ENCODE measurements at regions not wholly inside any gene's neighbourhood (a gene's known extent, or its start where the extent isn't known, plus 50 kb on each side); places are given as distances from the start of the nearest gene placed in this dataset.

- H3K27ac Mint-ChIP-seq = no peak overlapping the region
- H3K27me3 Mint-ChIP-seq (ENCODE audit: low read depth) = no peaks in the 10 kb centered on the region
- no peak overlapping the region for H3K4me3 Mint-ChIP-seq (ENCODE audit: low read depth)
- peaks cover 58% of the 10 kb centered on the region for H3K9me3 Mint-ChIP-seq
- intact Hi-C loops (cut with micrococcal nuclease) = no loop called here
- H3K36me3 Mint-ChIP-seq (ENCODE audit: low read depth) = no peaks in the 10 kb centered on the region
- DNase-seq (ENCODE audit: low spot score) = no peak
- H3K4me1 Mint-ChIP-seq (ENCODE audit: low read depth) = no peaks in the 10 kb centered on the region
Measured at GRCh38 chr14:27127838-27128237, 530.0 kb upstream of the NOVA1 start.

DNA sequence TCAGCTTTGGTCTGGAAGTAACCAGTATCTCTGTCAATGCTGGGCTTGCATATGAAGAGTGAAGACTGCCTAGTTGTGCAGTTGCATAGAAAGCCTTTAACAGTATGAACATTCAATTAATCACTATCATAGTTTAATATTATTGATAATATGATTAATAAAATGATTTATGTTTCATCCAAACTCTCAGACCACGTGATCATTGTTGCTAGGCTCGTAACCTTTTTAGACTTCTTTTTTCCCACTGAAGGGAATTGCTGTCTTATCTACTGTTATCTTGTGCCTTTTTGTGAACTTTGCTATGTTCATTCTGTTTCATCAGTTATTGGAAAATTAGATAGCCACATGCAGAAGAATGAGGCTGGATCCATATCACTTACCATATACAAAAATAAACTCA is 536.4 kb upstream of the NOVA1 start:
- H3K9me3 Mint-ChIP-seq = peaks cover 49% of the 10 kb centered on the region
- DNase-seq (ENCODE audit: low spot score) = no peak
- no peaks in the 10 kb centered on the region for H3K36me3 Mint-ChIP-seq (ENCODE audit: low read depth)

DNA sequence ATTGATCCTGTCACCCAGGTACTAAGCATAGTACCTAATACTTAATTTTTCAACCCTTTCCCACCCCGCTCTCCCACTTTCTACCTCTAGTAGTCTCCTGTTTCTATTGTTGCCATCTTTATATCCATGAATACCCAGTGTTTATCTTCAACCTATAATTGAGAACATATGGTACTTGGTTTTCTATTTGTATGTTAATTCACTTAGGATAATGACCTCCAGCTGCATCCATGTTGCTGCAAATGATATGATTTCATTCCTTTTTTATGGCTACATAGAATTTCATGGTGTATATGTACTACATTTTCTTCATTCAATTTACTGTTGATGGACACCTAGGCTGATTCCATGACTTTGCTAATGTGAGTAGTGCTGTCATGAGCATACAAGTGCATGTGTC is 547.3 kb upstream of the NOVA1 start:
- no peaks in the 10 kb centered on the region for H3K4me1 Mint-ChIP-seq (ENCODE audit: low read depth)
- no peaks in the 10 kb centered on the region for H3K27me3 Mint-ChIP-seq (ENCODE audit: low read depth)
- no peak overlapping the region for H3K4me3 Mint-ChIP-seq (ENCODE audit: low read depth)
- H3K36me3 Mint-ChIP-seq (ENCODE audit: low read depth) = no peaks in the 10 kb centered on the region
- DNase-seq (ENCODE audit: low spot score) = no peak
- intact Hi-C loops (cut with micrococcal nuclease) = no loop called here
- H3K27ac Mint-ChIP-seq = no peak overlapping the region
- peaks cover 67% of the 10 kb centered on the region for H3K9me3 Mint-ChIP-seq

More for the DNA sequence above, 536.4 kb upstream of the NOVA1 start:
- intact Hi-C loops (cut with micrococcal nuclease) = no loop called here
- no peak overlapping the region for H3K27ac Mint-ChIP-seq
- no peaks in the 10 kb centered on the region for H3K4me1 Mint-ChIP-seq (ENCODE audit: low read depth)
- no peaks in the 10 kb centered on the region for H3K27me3 Mint-ChIP-seq (ENCODE audit: low read depth)
- no peak overlapping the region for H3K4me3 Mint-ChIP-seq (ENCODE audit: low read depth)

GRCh38 chr14:27148143-27148542 is 550.3 kb upstream of the NOVA1 start:
- no peaks in the 10 kb centered on the region for H3K27me3 Mint-ChIP-seq (ENCODE audit: low read depth)
- H3K9me3 Mint-ChIP-seq = peaks cover 80% of the 10 kb centered on the region
- DNase-seq (ENCODE audit: low spot score) = no peak
- no peaks in the 10 kb centered on the region for H3K4me1 Mint-ChIP-seq (ENCODE audit: low read depth)
- no peak overlapping the region for H3K4me3 Mint-ChIP-seq (ENCODE audit: low read depth)
- no peaks in the 10 kb centered on the region for H3K36me3 Mint-ChIP-seq (ENCODE audit: low read depth)
- no peak overlapping the region for H3K27ac Mint-ChIP-seq
- intact Hi-C loops (cut with micrococcal nuclease) = no loop called here

GRCh38 chr14:27164139-27164538 is 566.3 kb upstream of the NOVA1 start:
- Mint-ChIP-seq H3K9me3 (peaks cover 38% of the 10 kb centered on the region), H3K4me1 (ENCODE audit: low read depth) (no peaks in the 10 kb centered on the region), H3K36me3 (ENCODE audit: low read depth) (no peaks in the 10 kb centered on the region), H3K27ac (no peak overlapping the region), H3K27me3 (ENCODE audit: low read depth) (no peaks in the 10 kb centered on the region), H3K4me3 (ENCODE audit: low read depth) (no peak overlapping the region)
- no peak for DNase-seq (ENCODE audit: low spot score)
- intact Hi-C loops (cut with micrococcal nuclease) = no loop called here

GRCh38 chr14:27175489-27175888 is 577.7 kb upstream of the NOVA1 start:
- H3K27ac Mint-ChIP-seq = no peak overlapping the region
- no peaks in the 10 kb centered on the region for H3K27me3 Mint-ChIP-seq (ENCODE audit: low read depth)
- no peaks in the 10 kb centered on the region for H3K36me3 Mint-ChIP-seq (ENCODE audit: low read depth)
- H3K9me3 Mint-ChIP-seq = peaks cover 52% of the 10 kb centered on the region
- intact Hi-C loops (cut with micrococcal nuclease) = no loop called here
- H3K4me1 Mint-ChIP-seq (ENCODE audit: low read depth) = no peaks in the 10 kb centered on the region
- DNase-seq (ENCODE audit: low spot score) = no peak
- no peak overlapping the region for H3K4me3 Mint-ChIP-seq (ENCODE audit: low read depth)

- Mint-ChIP-seq H3K9me3 (peaks cover 58% of the 10 kb centered on the region), H3K4me3 (ENCODE audit: low read depth) (no peak overlapping the region), H3K27ac (no peak overlapping the region), H3K27me3 (ENCODE audit: low read depth) (no peaks in the 10 kb centered on the region), H3K4me1 (ENCODE audit: low read depth) (no peaks in the 10 kb centered on the region), H3K36me3 (ENCODE audit: low read depth) (no peaks in the 10 kb centered on the region)
- no peak for DNase-seq (ENCODE audit: low spot score)
- intact Hi-C loops (cut with micrococcal nuclease) = no loop called here
Measured at GRCh38 chr14:27181333-27181732, 583.5 kb upstream of the NOVA1 start.

GRCh38 chr14:27184427-27184826 is 586.6 kb upstream of the NOVA1 start:
- Mint-ChIP-seq H3K4me1 (ENCODE audit: low read depth) (no peaks in the 10 kb centered on the region), H3K27ac (no peak overlapping the region), H3K36me3 (ENCODE audit: low read depth) (no peaks in the 10 kb centered on the region), H3K9me3 (peaks cover 58% of the 10 kb centered on the region), H3K4me3 (ENCODE audit: low read depth) (no peak overlapping the region), H3K27me3 (ENCODE audit: low read depth) (no peaks in the 10 kb centered on the region)
- intact Hi-C loops (cut with micrococcal nuclease) = no loop called here
- DNase-seq (ENCODE audit: low spot score) = no peak

GRCh38 chr14:27186048-27186447 is 588.2 kb upstream of the NOVA1 start:
- Mint-ChIP-seq H3K4me3 (ENCODE audit: low read depth) (no peak overlapping the region), H3K36me3 (ENCODE audit: low read depth) (no peaks in the 10 kb centered on the region)

DNA sequence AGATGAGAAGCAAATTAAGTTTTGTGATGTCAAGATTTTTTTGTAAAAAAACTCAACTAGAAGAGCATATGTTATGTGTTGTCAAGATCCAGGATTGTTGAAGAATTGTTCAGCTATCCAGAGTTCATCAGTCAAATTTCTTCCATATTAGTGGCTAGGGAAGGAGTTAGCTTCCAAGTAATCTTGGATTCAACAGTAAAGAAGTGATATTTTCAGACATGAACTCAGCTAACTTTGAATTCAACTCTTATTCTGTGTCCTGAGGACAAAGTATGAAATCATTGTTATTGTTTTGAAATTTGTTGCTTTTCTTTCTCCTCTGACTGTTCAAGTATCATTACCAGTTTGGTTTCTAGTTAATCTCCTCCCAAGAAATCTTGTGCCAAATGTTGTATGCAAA is 589.3 kb upstream of the NOVA1 start:
- Mint-ChIP-seq H3K36me3 (ENCODE audit: low read depth) (no peaks in the 10 kb centered on the region), H3K27ac (no peak overlapping the region), H3K4me3 (ENCODE audit: low read depth) (no peak overlapping the region), H3K4me1 (ENCODE audit: low read depth) (no peaks in the 10 kb centered on the region), H3K27me3 (ENCODE audit: low read depth) (no peaks in the 10 kb centered on the region), H3K9me3 (peaks cover 45% of the 10 kb centered on the region)
- DNase-seq (ENCODE audit: low spot score) = no peak
- intact Hi-C loops (cut with micrococcal nuclease) = no loop called here

More at GRCh38 chr14:27186048-27186447, 588.2 kb upstream of the NOVA1 start:
- Mint-ChIP-seq H3K27ac (no peak overlapping the region), H3K4me1 (ENCODE audit: low read depth) (no peaks in the 10 kb centered on the region), H3K9me3 (peaks cover 53% of the 10 kb centered on the region), H3K27me3 (ENCODE audit: low read depth) (no peaks in the 10 kb centered on the region)
- intact Hi-C loops (cut with micrococcal nuclease) = no loop called here
- DNase-seq (ENCODE audit: low spot score) = no peak

DNA sequence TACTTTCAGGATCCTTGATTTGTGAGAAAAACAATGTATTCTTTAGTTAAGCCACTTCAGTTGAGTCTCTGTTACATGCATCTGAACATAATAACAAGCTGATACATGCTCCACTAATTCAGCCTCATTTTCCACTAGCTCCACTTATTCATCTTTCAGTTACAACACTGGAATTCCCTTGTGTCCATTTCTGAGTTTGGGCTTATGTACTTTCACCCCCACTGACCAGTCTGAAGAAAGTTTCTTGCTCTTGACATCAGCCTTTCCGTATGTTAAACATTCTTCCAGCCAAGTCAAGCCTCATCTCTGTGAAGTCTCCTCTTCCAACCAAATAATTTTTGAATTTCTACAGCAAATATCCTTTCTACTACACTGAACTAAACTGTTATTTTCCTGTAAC is 592.5 kb upstream of the NOVA1 start:
- intact Hi-C loops (cut with micrococcal nuclease) = no loop called here
- no peaks in the 10 kb centered on the region for H3K36me3 Mint-ChIP-seq (ENCODE audit: low read depth)
- no peak for DNase-seq (ENCODE audit: low spot score)
- H3K4me1 Mint-ChIP-seq (ENCODE audit: low read depth) = no peaks in the 10 kb centered on the region
- H3K4me3 Mint-ChIP-seq (ENCODE audit: low read depth) = no peak overlapping the region
- H3K27me3 Mint-ChIP-seq (ENCODE audit: low read depth) = no peaks in the 10 kb centered on the region
- H3K9me3 Mint-ChIP-seq = peaks cover 46% of the 10 kb centered on the region
- H3K27ac Mint-ChIP-seq = no peak overlapping the region

GRCh38 chr14:27199272-27199671 is 601.4 kb upstream of the NOVA1 start:
- H3K4me3 Mint-ChIP-seq (ENCODE audit: low read depth) = no peak overlapping the region
- no peaks in the 10 kb centered on the region for H3K27me3 Mint-ChIP-seq (ENCODE audit: low read depth)
- H3K36me3 Mint-ChIP-seq (ENCODE audit: low read depth) = no peaks in the 10 kb centered on the region
- H3K4me1 Mint-ChIP-seq (ENCODE audit: low read depth) = no peaks in the 10 kb centered on the region
- H3K27ac Mint-ChIP-seq = no peak overlapping the region
- peaks cover 48% of the 10 kb centered on the region for H3K9me3 Mint-ChIP-seq
- no peak for DNase-seq (ENCODE audit: low spot score)
- intact Hi-C loops (cut with micrococcal nuclease) = no loop called here

DNA sequence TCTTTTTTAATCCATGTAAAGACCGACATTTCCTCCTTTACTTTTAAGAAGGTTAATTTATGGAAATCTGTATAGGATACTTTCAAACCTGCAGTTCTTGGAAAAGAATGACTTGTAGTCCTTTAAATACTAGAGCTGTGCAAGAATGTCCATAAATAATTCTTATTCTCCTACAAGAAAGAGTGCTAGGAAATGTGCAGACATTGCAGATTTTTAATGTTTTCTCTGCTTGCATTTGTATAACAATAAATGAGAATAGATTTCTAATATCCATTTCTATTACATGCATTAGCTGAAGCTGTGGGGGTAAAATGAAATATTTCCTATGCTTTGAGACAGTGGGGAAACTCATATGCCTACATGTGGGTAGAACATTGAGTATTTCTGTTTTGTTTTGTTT is 607.2 kb upstream of the NOVA1 start:
- Mint-ChIP-seq H3K27ac (no peak overlapping the region), H3K4me1 (ENCODE audit: low read depth) (no peaks in the 10 kb centered on the region), H3K4me3 (ENCODE audit: low read depth) (no peak overlapping the region), H3K9me3 (peaks cover 52% of the 10 kb centered on the region), H3K27me3 (ENCODE audit: low read depth) (no peaks in the 10 kb centered on the region), H3K36me3 (ENCODE audit: low read depth) (no peaks in the 10 kb centered on the region)
- intact Hi-C loops (cut with micrococcal nuclease) = no loop called here
- no peak for DNase-seq (ENCODE audit: low spot score)

DNA sequence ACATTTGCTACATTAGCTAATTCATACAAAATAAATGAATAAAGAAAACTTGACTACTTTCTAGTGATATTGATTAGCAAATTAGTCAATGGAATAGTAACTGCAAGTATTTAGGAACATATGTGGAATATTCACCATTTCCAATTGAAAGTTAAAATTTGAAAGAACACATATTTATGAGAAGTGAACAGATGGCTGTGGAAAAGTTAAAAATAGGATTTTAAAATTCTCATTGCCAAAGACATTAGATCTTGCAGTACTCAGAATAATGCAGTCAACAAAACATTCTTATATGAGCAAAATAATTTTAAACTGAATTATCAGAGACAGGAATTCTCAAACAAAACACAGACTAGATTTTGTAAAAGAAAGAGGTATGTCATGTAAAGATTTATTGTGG is 613.9 kb upstream of the NOVA1 start:
- H3K27ac Mint-ChIP-seq = no peak overlapping the region
- H3K36me3 Mint-ChIP-seq (ENCODE audit: low read depth) = no peaks in the 10 kb centered on the region
- intact Hi-C loops (cut with micrococcal nuclease) = no loop called here

More for the DNA sequence above, 613.9 kb upstream of the NOVA1 start:
- no peaks in the 10 kb centered on the region for H3K27me3 Mint-ChIP-seq (ENCODE audit: low read depth)
- no peak for DNase-seq (ENCODE audit: low spot score)
- no peak overlapping the region for H3K4me3 Mint-ChIP-seq (ENCODE audit: low read depth)
- peaks cover 66% of the 10 kb centered on the region for H3K9me3 Mint-ChIP-seq
- no peaks in the 10 kb centered on the region for H3K4me1 Mint-ChIP-seq (ENCODE audit: low read depth)
